ENCODE measurements at regions not wholly inside any gene's neighbourhood (a gene's known extent, or its start where the extent isn't known, plus 50 kb on each side); places are given as distances from the start of the nearest gene placed in this dataset.

- no peak for DNase-seq
These were observed 151.6 kb upstream of the MAP1B start for GRCh38 chr5:71955723-71956122.

DNA sequence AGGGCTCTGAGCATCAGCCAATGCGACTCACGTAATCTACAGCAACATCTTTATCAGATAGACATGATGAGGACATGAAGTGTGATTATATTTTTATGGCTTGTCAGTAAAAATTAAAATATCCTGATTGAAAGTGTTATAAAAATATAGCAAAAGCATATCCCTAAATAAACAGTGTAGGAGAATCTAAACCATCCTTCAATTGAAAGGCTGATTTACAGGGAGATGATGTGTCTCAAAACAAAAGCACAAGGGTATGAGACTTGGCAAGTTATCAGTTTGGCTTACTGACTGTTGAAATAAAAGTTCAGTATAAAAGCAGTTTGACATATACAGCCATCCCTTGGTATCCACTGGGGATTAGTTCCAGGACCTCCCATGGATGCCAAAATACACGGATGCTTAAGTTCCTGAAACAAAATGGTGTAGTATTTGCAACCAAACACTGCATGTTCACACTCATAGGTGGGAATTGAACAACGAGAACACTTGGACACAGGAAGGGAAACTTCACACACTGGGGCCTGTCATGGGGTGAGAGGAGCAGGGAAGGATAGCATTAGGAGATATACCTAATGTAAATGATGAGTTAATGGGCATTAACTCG lies 149.9 kb upstream of the MAP1B start:
- no peak for DNase-seq

DNA sequence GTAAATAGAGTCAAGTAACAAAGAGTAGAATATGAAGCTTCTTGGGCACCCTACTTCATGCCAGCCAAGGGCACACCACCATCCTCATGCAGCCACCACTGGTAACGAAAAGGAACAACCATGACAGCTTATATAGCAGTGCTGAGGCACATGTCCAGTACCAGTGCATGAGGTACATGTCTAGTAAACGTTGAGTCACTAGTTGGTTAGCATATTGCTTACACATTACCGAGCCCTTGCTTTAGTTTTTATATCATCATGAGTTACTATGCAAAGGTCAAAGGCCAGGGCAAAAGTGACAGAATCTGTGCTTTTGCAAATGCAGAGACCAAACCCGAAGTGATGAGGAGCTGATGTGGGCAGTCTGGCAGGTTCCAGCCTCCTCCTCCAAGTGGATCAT lies 147.1 kb upstream of the MAP1B start:
- no peak for DNase-seq

DNA sequence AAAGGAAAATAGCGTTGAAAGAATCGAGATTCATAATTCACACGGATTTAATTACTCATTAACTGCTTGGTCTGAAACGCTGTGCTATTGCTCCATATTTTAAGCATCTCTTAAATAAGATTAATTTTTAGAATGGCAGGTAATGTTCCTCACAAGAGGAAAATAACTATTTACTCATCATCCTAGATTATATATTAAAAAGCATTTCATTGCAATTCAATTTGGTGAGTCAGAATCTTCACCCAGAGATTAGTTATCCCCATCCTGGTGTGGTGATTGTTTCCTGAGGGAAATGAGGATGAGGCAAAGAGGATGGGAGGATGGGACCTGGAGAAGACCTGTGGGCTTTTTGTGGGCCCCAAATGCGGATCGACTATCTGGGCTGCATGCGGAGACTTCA lies 145.5 kb upstream of the MAP1B start:
- no peak for DNase-seq

- no peak for DNase-seq
These were observed 137.8 kb upstream of the MAP1B start for GRCh38 chr5:71969460-71969859.

DNA sequence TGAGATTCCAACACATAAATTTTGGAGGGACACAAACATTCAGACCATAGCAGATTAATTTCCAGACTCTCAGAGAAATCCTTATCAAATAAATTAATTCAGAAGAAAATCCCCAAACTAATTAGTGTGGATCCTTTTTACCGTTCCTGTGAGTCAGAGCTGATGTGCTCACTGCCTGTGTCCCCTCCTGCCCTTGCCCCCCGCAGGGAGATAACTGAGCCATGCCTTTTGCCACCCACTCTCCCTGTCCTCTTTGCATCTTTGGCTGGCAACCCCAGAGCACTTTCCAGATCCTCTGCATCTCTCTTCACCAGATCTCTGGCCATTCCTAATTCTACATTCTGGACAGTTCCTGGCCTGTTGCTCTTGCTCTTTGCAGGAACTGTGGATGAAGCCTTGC lies 135.4 kb upstream of the MAP1B start:
- DNase-seq = no peak

DNA sequence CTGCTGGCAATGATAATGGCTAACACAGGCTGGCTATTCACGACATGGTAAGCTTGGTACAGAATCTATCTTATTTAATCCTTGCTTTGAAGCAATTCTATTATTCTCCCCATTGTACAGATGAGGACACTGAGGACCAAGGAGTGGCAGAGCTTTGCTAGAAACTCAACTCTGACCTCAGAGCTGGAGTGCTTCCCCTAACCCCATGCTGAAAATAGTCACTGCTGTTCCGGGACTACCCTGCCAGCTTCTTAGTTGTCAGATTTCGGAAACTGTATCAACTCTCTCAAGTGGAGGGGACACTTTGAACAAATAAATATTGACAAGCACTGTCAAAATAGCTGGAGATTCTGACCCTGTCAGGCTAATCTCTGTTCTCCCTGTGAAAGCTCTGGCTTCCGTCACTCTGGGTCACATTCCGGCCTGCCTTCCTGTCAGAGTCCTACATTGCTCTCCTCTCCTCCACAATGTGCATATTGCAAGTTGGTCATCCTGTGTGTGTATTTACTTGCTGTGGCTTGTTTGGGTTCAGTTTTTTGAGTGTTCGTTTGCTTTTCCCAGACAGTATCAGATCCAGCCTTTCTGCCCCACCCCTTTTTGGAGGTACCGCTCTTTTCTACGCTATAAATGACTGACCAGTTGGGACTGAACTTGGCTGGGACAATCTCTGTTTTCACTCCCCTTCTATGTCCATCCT lies 134.3 kb upstream of the MAP1B start:
- DNase-seq = no peak

DNA sequence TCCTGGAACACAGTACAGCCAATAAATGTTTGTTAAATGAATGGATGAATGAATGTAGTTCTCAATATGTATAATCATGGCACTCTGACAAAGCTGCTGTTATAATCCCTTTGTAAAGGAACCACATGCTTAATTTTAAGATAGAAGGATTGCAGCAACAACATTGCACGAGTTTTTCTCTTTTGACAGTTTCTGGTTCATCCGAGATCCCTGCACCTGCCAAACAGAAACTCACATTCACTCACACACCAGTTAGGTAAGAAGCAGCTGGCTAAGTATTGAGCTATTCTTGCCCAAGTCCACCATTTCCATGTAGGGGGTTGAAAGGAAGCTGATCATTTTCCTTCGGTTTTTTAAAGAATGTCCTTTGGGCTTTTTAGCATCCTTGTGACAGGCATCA lies 133.7 kb upstream of the MAP1B start:
- no peak for DNase-seq

DNA sequence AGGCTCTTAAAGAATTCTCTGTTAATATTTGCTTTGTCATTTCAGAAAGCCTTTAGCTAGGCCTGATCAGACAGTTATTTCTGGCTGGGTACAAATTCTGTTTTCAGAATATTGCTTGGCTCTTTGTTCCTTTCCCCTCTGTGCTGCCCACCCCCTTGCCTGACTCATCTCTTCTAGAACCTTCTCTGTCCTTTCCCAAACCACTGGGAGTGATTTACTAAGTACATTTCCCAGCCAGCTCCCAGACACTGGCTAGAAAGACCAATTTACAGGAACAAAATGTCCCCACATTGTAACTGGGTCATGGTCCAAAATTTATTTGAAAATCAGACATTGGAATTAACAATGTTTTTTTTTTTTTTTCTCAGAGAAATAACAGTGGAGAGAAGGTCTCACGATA lies 133.1 kb upstream of the MAP1B start:
- DNase-seq = no peak

DNA sequence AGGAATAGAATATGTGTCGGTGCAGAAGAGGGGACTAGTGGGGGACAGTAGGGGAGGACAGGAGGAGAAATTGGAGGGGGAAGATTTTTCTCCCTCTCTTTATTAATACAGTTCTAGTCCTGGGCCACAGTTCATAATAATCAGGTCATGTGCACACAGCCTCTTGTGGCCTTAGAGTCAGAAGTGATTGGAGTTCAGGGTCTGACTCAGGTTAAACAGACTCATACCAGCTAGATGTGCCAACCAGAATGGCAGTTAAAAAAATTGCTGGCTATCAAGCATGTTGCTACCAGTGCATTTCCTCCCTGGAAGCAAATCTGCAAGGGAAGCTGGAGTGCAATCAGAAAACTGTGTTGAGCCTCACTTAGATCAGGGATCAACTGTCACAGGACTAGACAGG lies 132.7 kb upstream of the MAP1B start:
- no peak for DNase-seq

DNA sequence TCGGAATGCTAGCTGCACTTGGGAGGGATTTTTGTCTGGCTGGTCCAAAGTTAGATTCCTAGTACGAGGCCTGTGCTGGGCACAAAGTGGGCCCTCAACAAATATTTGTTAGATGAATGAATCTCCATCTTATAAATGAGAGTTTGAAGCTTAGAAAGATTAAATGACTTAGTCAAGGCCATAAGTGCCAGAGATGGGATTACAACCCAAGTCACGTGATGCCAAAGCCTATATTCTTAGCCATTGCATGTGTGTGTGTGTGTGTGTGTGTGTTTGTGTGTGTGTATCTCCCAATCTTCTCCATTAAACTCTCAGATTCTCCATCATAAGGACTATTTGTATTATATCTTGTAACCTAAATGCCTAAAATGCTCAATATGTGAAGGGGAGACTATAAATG lies 130.8 kb upstream of the MAP1B start:
- no peak for DNase-seq

GRCh38 chr5:71977311-71977710 lies 130.0 kb upstream of the MAP1B start:
- DNase-seq = no peak

DNA sequence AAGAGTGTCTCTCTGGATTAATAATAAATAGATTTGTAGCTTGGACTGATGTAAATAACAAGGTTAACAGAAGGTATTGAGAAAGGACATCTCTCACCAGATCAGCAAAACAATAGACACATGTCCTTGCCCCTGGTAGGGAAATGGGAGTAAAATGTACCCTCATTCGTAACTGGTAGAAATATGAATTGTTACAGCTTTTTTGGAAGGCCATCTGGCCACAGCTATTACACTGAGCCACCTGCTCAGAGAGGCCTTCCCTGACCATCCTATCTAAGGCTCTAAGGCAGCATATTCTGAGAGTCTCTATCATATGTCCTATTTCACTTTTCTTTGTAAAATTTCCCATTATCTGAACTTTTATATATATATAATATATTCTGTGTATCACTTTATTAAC lies 129.1 kb upstream of the MAP1B start:
- no peak for DNase-seq

- no peak for DNase-seq
These were observed 124.4 kb upstream of the MAP1B start for GRCh38 chr5:71982717-71983395.

- no peak for DNase-seq
These were observed 121.2 kb upstream of the MAP1B start for GRCh38 chr5:71986101-71986500.

DNA sequence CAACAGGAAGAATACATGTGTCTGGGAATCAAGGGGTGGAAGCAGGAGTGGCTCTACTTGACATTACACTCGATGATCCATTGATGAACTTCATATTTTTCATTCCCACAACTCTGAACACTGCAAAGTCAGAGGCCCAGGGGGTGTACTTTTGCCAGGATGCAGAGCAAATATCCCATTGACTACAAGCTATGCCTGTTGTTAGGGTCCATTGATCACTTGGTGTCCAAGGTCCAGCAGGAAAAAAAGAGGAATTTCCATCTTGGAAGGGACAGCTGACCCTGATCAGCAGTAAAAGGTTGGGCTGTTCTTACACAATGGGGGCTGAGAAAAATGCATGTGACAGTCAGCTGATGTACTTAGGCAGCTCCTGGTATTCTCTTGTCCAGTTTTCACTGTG lies 118.5 kb upstream of the MAP1B start:
- DNase-seq = no peak

GRCh38 chr5:71993600-71993999 lies 113.7 kb upstream of the MAP1B start:
- no peak for DNase-seq

GRCh38 chr5:71996789-71997188 lies 110.5 kb upstream of the MAP1B start:
- DNase-seq = no peak

DNA sequence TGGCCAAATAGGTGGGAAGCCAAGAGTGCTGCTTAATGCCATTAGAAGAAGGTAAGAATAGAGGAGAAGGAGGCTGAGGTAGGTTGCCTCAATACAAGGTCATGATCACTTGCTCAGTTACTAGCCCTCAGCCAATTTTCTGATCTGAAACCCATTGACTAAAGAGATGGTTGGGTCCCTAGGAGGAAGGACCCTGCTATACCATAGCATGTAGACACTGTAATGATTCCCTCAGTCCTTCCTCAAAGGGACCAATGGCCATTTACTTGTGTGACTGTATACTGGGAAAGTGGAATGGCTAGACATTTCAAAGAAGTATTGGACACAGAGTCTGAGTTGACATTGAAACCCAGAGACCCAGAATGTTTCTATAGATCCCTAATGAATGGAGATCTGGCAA lies 108.5 kb upstream of the MAP1B start:
- DNase-seq = no peak

- DNase-seq = no peak
These were observed 106.6 kb upstream of the MAP1B start for GRCh38 chr5:72000707-72001106.

- no peak for DNase-seq
These were observed 101.6 kb upstream of the MAP1B start for GRCh38 chr5:72005671-72006070.

DNA sequence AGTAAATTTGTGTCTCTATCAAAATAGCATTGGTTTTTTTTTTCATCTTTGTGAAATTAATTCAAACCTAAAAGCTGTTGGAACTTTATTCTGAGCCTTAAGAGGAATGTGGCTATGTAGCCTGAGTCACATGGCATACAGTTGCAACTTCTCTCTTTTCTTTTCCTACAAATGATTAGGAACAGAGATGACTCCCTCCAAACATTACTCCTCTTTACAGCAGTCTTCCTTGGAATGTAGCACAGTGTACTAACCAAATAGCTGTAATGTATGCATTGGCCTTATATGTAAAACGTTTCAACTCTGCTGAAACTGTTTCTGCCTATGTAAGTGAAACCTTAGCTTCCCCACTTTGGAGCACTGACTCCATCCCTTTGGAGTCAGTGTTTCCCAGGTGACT lies 100.9 kb upstream of the MAP1B start:
- DNase-seq = no peak

DNA sequence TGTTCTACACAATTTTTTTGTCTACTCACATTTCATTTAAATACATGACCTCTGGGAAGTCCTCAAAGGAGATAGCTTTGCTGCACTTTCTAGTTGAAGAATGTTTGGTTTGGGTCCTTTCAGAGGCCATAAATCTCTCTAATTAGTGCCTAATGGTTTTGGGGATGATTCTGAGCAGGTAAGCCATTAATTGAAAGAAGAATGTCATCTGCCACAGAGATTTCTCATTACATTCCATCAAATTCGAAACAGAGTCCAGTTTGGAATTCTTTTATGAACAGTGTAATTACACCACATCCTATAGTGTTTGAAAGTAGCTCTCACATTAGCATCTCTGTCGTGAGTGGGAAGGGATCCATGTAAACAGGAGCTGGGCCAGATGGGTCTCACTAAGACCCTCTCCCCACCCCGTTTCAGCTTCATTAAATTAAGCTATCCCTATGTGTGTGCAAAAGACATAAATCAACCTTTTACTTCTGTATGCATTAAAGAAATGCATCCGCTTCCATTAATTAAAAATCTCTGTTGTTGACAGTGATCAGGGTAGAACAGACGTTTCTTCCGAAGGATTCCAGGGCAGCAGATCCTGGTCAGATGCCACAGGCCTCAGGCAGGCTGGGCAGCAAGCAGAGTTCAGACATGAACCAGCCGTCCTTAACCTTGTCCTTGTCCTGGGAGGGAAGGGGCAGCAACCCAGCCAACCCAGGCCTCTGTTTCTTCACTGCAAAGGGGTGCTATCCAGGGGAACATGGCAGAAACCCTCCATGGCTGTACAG lies 99.8 kb upstream of the MAP1B start:
- no peak for DNase-seq

- DNase-seq = no peak
These were observed 98.0 kb upstream of the MAP1B start for GRCh38 chr5:72009280-72009679.

Measured in activated T-cell treated with anti-CD3 and anti-CD28 coated beads, Interleukin-2, amount 50 U/mL, for 48 hours (primary cell).